ENCODE measurements at regions not wholly inside any gene's neighbourhood (a gene's known extent, or its start where the extent isn't known, plus 50 kb on each side); places are given as distances from the start of the nearest gene placed in this dataset.

- no peak for DNase-seq (ENCODE audit: low read depth)
These were observed 515.3 kb downstream of the DSC3 start for GRCh38 chr18:30527226-30527625.

- DNase-seq (ENCODE audit: low read depth): no peak
These were observed 520.1 kb downstream of the DSC3 start for GRCh38 chr18:30522288-30522929.

DNA sequence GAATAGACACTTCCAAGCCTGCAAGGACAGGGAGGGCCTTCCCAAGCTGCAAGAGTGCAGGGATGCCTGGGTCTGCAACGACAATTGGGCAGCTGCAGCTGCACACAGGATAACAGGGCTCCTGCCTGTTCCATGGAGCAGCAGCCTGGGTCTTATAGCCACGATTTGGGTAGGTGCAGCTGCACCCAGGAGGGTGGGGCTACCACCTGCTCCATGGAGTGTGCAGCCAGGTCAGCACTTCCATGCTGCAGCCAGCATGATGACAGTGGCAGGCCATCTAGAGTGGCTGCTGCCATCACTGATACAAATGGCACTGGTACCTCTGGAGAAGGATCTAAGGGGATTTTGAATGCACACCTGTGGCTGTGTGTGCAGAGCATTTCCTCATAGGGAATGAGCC, 528.5 kb downstream of the DSC3 start:
- DNase-seq (ENCODE audit: low read depth): no peak

DNA sequence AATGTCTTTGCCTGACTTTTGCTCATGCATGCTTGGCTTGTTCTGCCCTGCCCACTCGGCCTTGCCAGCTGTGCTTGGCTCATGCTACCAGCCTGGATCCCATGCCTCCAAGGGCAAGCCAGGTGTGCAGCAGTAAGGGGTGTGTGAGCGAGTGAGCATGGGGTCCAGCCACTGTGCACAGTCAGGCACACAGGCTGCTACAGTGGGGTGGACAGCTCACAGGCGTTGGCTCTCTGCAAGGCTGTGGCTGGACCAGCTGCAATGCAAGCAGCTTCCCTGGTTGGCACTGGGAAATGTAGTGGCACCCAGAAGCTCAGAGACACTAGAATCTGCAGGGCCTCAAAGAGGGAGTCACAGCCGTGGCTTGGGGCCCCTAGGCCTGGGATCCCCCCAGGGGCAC, 529.7 kb downstream of the DSC3 start:
- DNase-seq (ENCODE audit: low read depth): no peak

DNA sequence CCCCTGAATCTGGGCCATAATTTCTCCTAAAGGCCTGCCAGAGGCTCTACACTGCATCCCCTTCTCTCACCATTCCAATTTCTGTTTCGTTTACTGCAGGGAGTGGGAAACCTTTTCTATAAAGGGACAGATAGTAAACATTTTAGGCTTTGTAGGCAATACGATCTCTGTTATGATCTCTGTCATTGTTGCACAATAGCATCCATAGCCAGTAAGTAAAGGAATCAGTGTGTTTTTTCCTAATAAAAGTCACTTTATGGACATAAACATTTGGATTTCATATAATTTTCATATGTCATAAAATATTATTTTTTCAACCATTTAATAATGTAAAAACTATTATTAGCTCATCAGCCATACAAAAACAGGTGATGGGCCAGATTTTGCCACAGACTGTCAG, 531.7 kb downstream of the DSC3 start:
- no peak for DNase-seq (ENCODE audit: low read depth)

DNA sequence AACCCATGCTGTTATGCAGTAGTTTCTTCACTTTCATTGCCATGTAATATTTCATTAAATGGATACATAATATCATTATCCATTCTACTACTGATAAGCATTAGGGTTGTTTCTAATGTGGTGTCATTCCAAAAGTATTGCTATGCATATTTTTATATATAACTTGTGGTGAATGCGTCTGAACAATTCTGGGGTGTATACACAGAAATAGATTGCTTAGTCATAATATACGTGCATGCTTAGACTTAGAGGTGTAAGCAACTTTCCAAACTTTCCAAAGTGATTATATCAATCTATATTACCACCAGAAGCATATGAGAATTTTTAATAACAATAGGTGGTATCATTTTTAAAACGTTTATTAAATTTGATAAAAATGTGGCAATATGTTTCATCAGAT, 540.9 kb downstream of the DSC3 start:
- DNase-seq (ENCODE audit: low read depth): no peak

- no peak for DNase-seq (ENCODE audit: low read depth)
These were observed 542.1 kb downstream of the DSC3 start for GRCh38 chr18:30500240-30500945.

GRCh38 chr18:30499721-30500120, 542.8 kb downstream of the DSC3 start:
- no peak for DNase-seq (ENCODE audit: low read depth)

DNA sequence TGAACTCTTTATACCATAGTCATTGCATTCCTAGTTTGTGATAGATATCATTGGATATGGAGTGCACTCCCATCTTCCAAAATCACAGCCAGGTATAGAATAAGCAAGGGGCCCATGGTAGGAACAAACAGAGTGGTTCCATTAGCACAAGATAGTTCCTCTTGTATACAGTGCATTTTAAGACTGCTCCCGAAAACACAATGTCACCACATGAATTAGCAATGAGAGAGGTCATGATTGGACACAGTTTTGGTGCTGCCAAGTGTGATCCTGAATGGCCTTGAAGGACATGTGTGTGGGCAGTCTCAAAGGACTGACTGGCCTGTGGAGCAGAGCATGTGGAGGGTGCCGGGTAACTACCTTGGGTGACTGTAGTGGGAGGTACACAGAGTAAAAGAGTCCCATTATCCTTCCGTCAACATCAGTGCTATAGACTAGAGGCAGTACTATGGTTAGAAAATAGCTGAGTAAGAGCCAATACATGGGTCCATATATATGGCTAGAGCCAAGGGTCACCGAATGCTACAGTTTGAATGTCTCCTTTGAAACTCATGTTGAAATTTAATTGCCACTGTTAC, 549.9 kb downstream of the DSC3 start:
- DNase-seq (ENCODE audit: low read depth): no peak

- DNase-seq (ENCODE audit: low read depth): no peak
These were observed 550.6 kb downstream of the DSC3 start for GRCh38 chr18:30491815-30492551.

GRCh38 chr18:30489890-30490643, 552.5 kb downstream of the DSC3 start:
- no peak for DNase-seq (ENCODE audit: low read depth)

- DNase-seq (ENCODE audit: low read depth): no peak
These were observed 554.6 kb downstream of the DSC3 start for GRCh38 chr18:30487962-30488361.

DNA sequence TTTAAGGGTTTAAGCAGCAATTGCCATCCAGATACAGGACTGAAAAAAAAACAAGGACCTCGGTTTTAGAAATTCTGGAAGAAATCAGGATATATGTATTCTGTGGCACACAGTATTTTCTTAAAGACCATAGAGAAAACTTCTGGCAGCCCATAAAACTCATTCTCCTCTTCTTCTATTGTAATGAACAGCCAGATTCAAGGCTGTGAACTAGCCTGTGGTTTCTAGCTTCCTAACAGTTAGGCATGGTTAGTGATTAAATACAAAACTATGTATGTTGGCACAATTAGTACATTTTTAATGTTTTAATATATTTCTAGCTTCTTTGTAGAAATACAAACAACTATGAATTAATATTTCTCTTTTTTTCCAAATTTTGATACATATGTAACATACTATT, 555.7 kb downstream of the DSC3 start:
- DNase-seq (ENCODE audit: low read depth): no peak

DNA sequence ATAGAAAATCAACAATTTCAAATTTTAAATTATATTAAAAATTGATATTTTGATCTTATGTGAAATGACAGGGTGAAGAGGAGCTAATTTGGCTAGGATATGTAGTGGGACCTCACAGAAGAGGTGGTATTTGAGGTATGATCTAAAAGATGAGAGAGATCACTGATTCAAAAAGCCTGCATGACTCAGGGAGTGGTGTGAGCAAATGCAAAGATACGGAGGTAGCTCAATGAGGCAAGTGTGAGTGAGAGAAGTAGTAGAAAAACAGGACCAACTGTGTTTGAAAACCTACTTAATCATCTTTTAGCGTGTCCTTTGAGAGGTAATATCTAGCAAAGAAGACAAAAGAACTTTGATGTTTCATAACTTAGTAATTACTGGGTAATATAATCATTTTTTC, 557.5 kb downstream of the DSC3 start:
- no peak for DNase-seq (ENCODE audit: low read depth)

- DNase-seq (ENCODE audit: low read depth): no peak
These were observed 560.7 kb downstream of the DSC3 start for GRCh38 chr18:30481871-30482270.

- no peak for DNase-seq (ENCODE audit: low read depth)
These were observed 573.5 kb downstream of the DSC3 start for GRCh38 chr18:30469091-30469490.

GRCh38 chr18:30465096-30465495, 577.4 kb downstream of the DSC3 start:
- DNase-seq (ENCODE audit: low read depth): no peak

GRCh38 chr18:30457156-30457555, 585.4 kb downstream of the DSC3 start:
- DNase-seq (ENCODE audit: low read depth): no peak

DNA sequence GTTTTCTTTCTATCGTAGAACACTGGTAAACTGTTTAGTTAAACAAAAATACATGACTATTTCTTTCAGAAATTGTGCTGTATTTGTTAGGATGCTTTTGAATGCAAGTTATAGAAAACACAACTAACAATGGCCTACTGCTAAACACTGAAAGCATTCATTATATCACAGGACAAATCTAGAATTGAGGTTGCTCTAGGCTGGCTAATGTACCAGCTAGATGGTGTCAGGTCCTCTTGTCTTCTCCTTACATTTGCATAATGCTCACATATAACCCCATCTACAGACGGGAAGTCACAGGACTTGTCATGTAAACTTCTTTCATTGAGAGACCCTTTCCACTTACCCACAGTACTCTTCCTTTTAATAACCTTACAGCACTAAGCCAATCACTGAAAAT, 586.8 kb downstream of the DSC3 start:
- DNase-seq (ENCODE audit: low read depth): no peak

DNA sequence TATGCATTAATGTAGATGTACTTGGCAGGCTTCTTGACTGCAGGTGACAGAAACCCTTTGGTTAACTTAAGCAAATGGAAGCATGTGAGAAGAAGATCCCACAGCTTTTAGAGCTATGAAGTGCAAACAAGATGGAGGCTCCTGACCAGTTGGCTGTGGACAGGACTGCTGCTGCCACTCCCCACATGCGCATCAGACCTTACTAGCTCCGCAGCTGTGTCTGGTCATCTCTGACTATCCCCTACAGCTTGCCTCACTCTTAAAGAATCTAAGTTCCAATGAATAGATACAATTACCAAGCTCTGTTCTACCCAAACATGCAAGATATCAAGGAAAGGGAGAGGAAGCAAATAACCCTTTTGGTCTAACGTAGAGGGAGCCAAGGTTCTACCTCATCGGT, 587.6 kb downstream of the DSC3 start:
- DNase-seq (ENCODE audit: low read depth): no peak

GRCh38 chr18:30451981-30452380, 590.6 kb downstream of the DSC3 start:
- no peak for DNase-seq (ENCODE audit: low read depth)

DNA sequence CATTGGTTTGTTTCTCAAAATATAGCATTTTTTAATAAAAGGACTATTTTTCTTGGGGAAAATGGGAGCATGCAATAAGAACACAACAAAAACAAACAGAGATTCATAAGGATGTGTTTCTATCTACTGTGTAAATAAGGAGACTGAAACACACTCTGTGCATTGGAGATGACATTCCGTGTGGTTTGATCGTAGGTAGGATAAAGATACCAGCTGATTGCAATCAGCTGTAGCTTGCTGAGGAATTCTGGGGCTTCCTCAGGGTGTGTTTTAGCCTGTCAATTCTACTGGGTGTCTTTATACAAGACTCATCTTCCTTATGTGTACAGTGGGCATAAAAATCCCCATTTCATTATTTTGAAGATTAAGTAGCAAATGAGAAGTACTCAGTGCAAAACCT, 591.6 kb downstream of the DSC3 start:
- no peak for DNase-seq (ENCODE audit: low read depth)

Measured in GM04503 (cell line).